ENCODE measurements at regions not wholly inside any gene's neighbourhood (a gene's known extent, or its start where the extent isn't known, plus 50 kb on each side); places are given as distances from the start of the nearest gene placed in this dataset.

DNA sequence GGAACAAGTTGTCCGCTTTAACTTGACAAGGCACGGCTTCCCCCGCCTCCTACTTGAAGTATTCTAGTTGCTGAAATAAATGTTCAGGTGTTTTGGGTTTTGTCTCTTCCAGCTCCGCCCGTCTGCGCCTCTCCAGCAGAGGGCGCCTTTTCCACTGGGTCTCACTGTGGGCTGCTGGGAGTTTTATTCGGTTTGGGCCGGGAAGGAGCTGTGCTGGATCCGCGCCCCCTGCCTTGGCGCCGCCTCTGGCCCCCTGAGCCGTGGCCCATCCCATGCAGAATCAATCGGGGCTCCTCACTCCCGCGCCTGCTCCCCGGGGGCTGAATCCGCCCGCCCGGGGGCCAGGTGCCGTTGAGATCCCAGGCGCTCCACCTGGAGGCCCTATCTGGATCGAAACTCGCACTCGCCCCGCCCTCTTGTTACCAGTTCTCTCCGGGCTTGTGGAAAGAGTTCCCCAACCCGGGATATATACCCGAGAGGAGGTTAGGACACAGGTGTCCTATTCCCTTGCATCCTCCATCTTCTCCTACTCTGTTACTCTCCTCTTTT lies 51.0 kb upstream of the TCF21 start (continued):
- TF ChIP-seq HNF1B (CRISPR knock-in tag; IDR thresholded peaks at IDR 0.05) (peak; percentile 54; the same call in 1 of the 2 replicates), GFI1 (CRISPR knock-in tag; IDR thresholded peaks at IDR 0.05; ENCODE audit: borderline replicate concordance) (peak; percentile 66), RFXAP (CRISPR knock-in tag; IDR thresholded peaks at IDR 0.05; ENCODE audit: borderline replicate concordance) (peak; percentile 25; the same call in 1 of the 2 replicates), HMGA1 (CRISPR knock-in tag; conservative IDR thresholded peaks at IDR 0.05) (no peak), ZNF331 (CRISPR knock-in tag; IDR thresholded peaks at IDR 0.05) (peak; percentile 36; the same call in 1 of the 2 replicates), ZNF775 (CRISPR knock-in tag; IDR thresholded peaks at IDR 0.05; ENCODE audit: borderline replicate concordance) (no peak), ZNF556 (CRISPR knock-in tag; IDR thresholded peaks at IDR 0.05; ENCODE audit: borderline replicate concordance) (peak; percentile 57; the same call in 1 of the 2 replicates), ZNF441 (CRISPR knock-in tag; IDR thresholded peaks at IDR 0.05; ENCODE audit: borderline replicate concordance) (0 out of 2 replicates have a peak, but pooled peaks have one; percentile 39), KDM2A (CRISPR knock-in tag; IDR thresholded peaks at IDR 0.05; ENCODE audit: borderline replicate concordance, low read depth) (peak; percentile 79; the same call in 1 of the 2 replicates), NFKB2 (CRISPR knock-in tag; IDR thresholded peaks at IDR 0.05; ENCODE audit: borderline replicate concordance) (peak; percentile 73; the same call in 1 of the 2 replicates), HIVEP1 (CRISPR knock-in tag; IDR thresholded peaks at IDR 0.05) (0 out of 2 replicates have a peak, but pooled peaks have one; percentile 29), ZNF772 (CRISPR knock-in tag; IDR thresholded peaks at IDR 0.05) (peak; percentile 49; the same call in 1 of the 2 replicates), MAX (IDR thresholded peaks at IDR 0.05) (0 out of 2 replicates have a peak, but pooled peaks have one; percentile 20), SPEN (CRISPR knock-in tag; IDR thresholded peaks at IDR 0.05; ENCODE audit: low read depth) (peak; percentile 63; the same call in 1 of the 2 replicates), LBX2 (CRISPR knock-in tag; IDR thresholded peaks at IDR 0.05; ENCODE audit: borderline replicate concordance) (no peak), MAZ (IDR thresholded peaks at IDR 0.05; ENCODE audit: borderline replicate concordance, low read depth, low read length) (peak; percentile 49; the same call in 1 of the 2 replicates), MAZ (CRISPR knock-in tag; IDR thresholded peaks at IDR 0.05; ENCODE audit: low read depth) (no peak), ZNF670 (CRISPR knock-in tag; IDR thresholded peaks at IDR 0.05; ENCODE audit: borderline replicate concordance) (no peak)
- TF ChIP-seq, protein P1, sequence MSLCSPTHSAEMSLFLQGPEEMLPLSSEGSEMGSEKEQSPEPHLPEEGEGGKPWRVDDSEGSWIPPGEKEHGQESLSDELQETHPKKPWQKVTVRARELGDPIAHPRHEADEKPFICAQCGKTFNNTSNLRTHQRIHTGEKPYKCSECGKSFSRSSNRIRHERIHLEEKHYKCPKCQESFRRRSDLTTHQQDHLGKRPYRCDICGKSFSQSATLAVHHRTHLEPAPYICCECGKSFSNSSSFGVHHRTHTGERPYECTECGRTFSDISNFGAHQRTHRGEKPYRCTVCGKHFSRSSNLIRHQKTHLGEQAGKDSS (CRISPR knock-in tag; IDR thresholded peaks at IDR 0.05; ENCODE audit: borderline replicate concordance, low read depth): peak; percentile 45; the same call in 1 of the 2 replicates
- TF ChIP-seq, protein P2, sequence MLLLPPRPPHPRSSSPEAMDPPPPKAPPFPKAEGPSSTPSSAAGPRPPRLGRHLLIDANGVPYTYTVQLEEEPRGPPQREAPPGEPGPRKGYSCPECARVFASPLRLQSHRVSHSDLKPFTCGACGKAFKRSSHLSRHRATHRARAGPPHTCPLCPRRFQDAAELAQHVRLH (CRISPR knock-in tag; IDR thresholded peaks at IDR 0.05; ENCODE audit: borderline replicate concordance, low read depth): peak; percentile 73; the same call in 1 of the 2 replicates
- TF ChIP-seq, protein P3, sequence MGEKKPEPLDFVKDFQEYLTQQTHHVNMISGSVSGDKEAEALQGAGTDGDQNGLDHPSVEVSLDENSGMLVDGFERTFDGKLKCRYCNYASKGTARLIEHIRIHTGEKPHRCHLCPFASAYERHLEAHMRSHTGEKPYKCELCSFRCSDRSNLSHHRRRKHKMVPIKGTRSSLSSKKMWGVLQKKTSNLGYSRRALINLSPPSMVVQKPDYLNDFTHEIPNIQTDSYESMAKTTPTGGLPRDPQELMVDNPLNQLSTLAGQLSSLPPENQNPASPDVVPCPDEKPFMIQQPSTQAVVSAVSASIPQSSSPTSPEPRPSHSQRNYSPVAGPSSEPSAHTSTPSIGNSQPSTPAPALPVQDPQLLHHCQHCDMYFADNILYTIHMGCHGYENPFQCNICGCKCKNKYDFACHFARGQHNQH (CRISPR knock-in tag; IDR thresholded peaks at IDR 0.05): 0 out of 2 replicates have a peak, but pooled peaks have one; percentile 62
- TF ChIP-seq, protein P4, sequence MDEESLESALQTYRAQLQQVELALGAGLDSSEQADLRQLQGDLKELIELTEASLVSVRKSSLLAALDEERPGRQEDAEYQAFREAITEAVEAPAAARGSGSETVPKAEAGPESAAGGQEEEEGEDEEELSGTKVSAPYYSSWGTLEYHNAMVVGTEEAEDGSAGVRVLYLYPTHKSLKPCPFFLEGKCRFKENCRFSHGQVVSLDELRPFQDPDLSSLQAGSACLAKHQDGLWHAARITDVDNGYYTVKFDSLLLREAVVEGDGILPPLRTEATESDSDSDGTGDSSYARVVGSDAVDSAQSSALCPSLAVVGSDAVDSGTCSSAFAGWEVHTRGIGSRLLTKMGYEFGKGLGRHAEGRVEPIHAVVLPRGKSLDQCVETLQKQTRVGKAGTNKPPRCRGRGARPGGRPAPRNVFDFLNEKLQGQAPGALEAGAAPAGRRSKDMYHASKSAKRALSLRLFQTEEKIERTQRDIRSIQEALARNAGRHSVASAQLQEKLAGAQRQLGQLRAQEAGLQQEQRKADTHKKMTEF (CRISPR knock-in tag; IDR thresholded peaks at IDR 0.05): peak; percentile 42; the same call in 1 of the 2 replicates
